ENCODE measurements at regions not wholly inside any gene's neighbourhood (a gene's known extent, or its start where the extent isn't known, plus 50 kb on each side); places are given as distances from the start of the nearest gene placed in this dataset.
"Not testable (repeated sequence)": the region's sequence is repeated elsewhere in the genome, so short reads cannot be mapped to it uniquely, and the experiment has no call there.

- Mint-ChIP-seq H3K36me3 (ENCODE audit: low read depth) (no peaks in the 10 kb centered on the region), H3K4me3 (no peak overlapping the region), H3K27ac (no peak overlapping the region), H3K27me3 (ENCODE audit: insufficient read depth) (no peaks in the 10 kb centered on the region), H3K9me3 (peaks cover 9% of the 10 kb centered on the region), H3K4me1 (no peaks in the 10 kb centered on the region)
- Histone ChIP-seq H3K9me3 (ENCODE audit: control insufficient read depth, low read length) (no peaks in the 10 kb centered on the region), H3K4me3 (ENCODE audit: low read length) (no peak overlapping the region), H3K36me3 (ENCODE audit: control insufficient read depth, insufficient read depth, low read length) (no peaks in the 10 kb centered on the region), H3K27me3 (ENCODE audit: control insufficient read depth, insufficient read depth, low read length, poor library complexity, severe bottlenecking) (no peaks in the 10 kb centered on the region), H3K4me1 (ENCODE audit: control insufficient read depth, insufficient read depth, low read length) (no peaks in the 10 kb centered on the region), H3K9ac (ENCODE audit: extremely low read depth, low read length, poor library complexity, severe bottlenecking) (no peak overlapping the region), H3K27ac (ENCODE audit: low read depth, low read length) (no peak overlapping the region)
- WGBS, 2 experiments (ENCODE audit: insufficient coverage in 1 of 2, insufficient read length in 1 of 2) = 100% methylated on average over 1 of the region's 1 CpG; no CpG with 5 or more reads in 1 of the 2 experiments
- no peak for TF ChIP-seq CTCF (conservative IDR thresholded peaks at IDR 0.05)
- DNase-seq = no peak
Measured at GRCh38 chr1:219066098-219066497, 107.6 kb upstream of the LYPLAL1 start.

GRCh38 chr1:219066631-219067349, 106.9 kb upstream of the LYPLAL1 start:
- Mint-ChIP-seq H3K27me3 (ENCODE audit: insufficient read depth) (no peaks in the 10 kb centered on the region), H3K36me3 (ENCODE audit: low read depth) (no peaks in the 10 kb centered on the region), H3K9me3 (peaks cover 15% of the 10 kb centered on the region), H3K27ac (no peak overlapping the region), H3K4me1 (no peaks in the 10 kb centered on the region), H3K4me3 (no peak overlapping the region)
- Histone ChIP-seq H3K9me3 (ENCODE audit: control insufficient read depth, low read length) (no peaks in the 10 kb centered on the region), H3K4me3 (ENCODE audit: low read length) (no peak overlapping the region), H3K36me3 (ENCODE audit: control insufficient read depth, insufficient read depth, low read length) (no peaks in the 10 kb centered on the region), H3K4me1 (ENCODE audit: control insufficient read depth, insufficient read depth, low read length) (no peaks in the 10 kb centered on the region), H3K9ac (ENCODE audit: extremely low read depth, low read length, poor library complexity, severe bottlenecking) (no peak overlapping the region), H3K27ac (ENCODE audit: low read depth, low read length) (no peak overlapping the region), H3K27me3 (ENCODE audit: control insufficient read depth, insufficient read depth, low read length, poor library complexity, severe bottlenecking) (no peaks in the 10 kb centered on the region)
- no peak for DNase-seq
- TF ChIP-seq CTCF (conservative IDR thresholded peaks at IDR 0.05) = peak; percentile 74
- WGBS, 2 experiments (ENCODE audit: insufficient coverage in 1 of 2, insufficient read length in 1 of 2) = 71% methylated on average over 1 of the region's 1 CpG; no CpG with 5 or more reads in 1 of the 2 experiments

- no peak for DNase-seq
- Mint-ChIP-seq H3K4me1 (no peaks in the 10 kb centered on the region), H3K27ac (no peak overlapping the region), H3K9me3 (peaks cover 20% of the 10 kb centered on the region), H3K36me3 (ENCODE audit: low read depth) (no peaks in the 10 kb centered on the region), H3K4me3 (no peak overlapping the region), H3K27me3 (ENCODE audit: insufficient read depth) (no peaks in the 10 kb centered on the region)
- no peaks in the 10 kb centered on the region for H3K4me1 ChIP-seq (ENCODE audit: control insufficient read depth, insufficient read depth, low read length)
- no peaks in the 10 kb centered on the region for H3K27me3 ChIP-seq (ENCODE audit: control insufficient read depth, insufficient read depth, low read length, poor library complexity, severe bottlenecking)
- no peak overlapping the region for H3K27ac ChIP-seq (ENCODE audit: low read depth, low read length)
- H3K9ac ChIP-seq (ENCODE audit: extremely low read depth, low read length, poor library complexity, severe bottlenecking) = no peak overlapping the region
- H3K36me3 ChIP-seq (ENCODE audit: control insufficient read depth, insufficient read depth, low read length) = no peaks in the 10 kb centered on the region
- WGBS, 2 experiments (ENCODE audit: insufficient coverage in 1 of 2, insufficient read length in 1 of 2) = 89% methylated on average over 3 to 4 of the region's 4 CpGs
- H3K9me3 ChIP-seq (ENCODE audit: control insufficient read depth, low read length) = no peaks in the 10 kb centered on the region
- TF ChIP-seq CTCF (conservative IDR thresholded peaks at IDR 0.05) = no peak
- no peak overlapping the region for H3K4me3 ChIP-seq (ENCODE audit: low read length)
Measured at GRCh38 chr1:219067350-219067712, 106.3 kb upstream of the LYPLAL1 start.

- H3K4me1 ChIP-seq (ENCODE audit: control insufficient read depth, insufficient read depth, low read length); H3K27me3 ChIP-seq (ENCODE audit: control insufficient read depth, insufficient read depth, low read length, poor library complexity, severe bottlenecking); H3K4me3 Mint-ChIP-seq; H3K27ac ChIP-seq (ENCODE audit: low read depth, low read length); H3K27me3 Mint-ChIP-seq (ENCODE audit: insufficient read depth); H3K36me3 ChIP-seq (ENCODE audit: control insufficient read depth, insufficient read depth, low read length); H3K4me3 ChIP-seq (ENCODE audit: low read length); H3K27ac Mint-ChIP-seq; H3K4me1 Mint-ChIP-seq; H3K9ac ChIP-seq (ENCODE audit: extremely low read depth, low read length, poor library complexity, severe bottlenecking); H3K36me3 Mint-ChIP-seq (ENCODE audit: low read depth); H3K9me3 ChIP-seq (ENCODE audit: control insufficient read depth, low read length); DNase-seq: not testable (repeated sequence)
- peaks cover 28% of the 10 kb centered on the region for H3K9me3 Mint-ChIP-seq
- WGBS, 2 experiments (ENCODE audit: insufficient coverage in 1 of 2, insufficient read length in 1 of 2) = 80 to 96% methylated on average over 1 to 2 of the region's 2 CpGs
Measured at GRCh38 chr1:219070395-219070794, 103.3 kb upstream of the LYPLAL1 start.

Data from endodermal cell (in vitro differentiated cells).